Left colon (tissue), 2 donors: ENCODE measurements at regions not wholly inside any gene's neighbourhood (a gene's known extent, or its start where the extent isn't known, plus 50 kb on each side); places are given as distances from the start of the nearest gene placed in this dataset.
A peak's percentile ranks its signal among the peaks of the same experiment; 100 is the strongest.

Source experiments
- ATAC-seq: fragments of 200-7000 bp; cut with Tn5 transposase; one replicate; pipeline ENCODE4 v1.9.1; 2020; ENCODE audit warnings: mild to moderate bottlenecking, moderate library complexity
- DNase-seq, 2 donors: peaks; one replicate each; pipeline ENCODE4 v3.0.0-alpha.2; 2020
- intact Hi-C, 2 donors: fragments of 100-400 bp; cut with DNase I in 1 of 2; cut with micrococcal nuclease in 1 of 2; formaldehyde crosslinking; loops; one replicate each; pipeline versions ENCODE4 v1.11.2 to v1.14.0; 2022; cut with DNase I, micrococcal nuclease
- donor health status: DM: no; HTN: no; CAD: no.
- donor health status: DM: yes; HTN: yes; CAD: no.

DNA sequence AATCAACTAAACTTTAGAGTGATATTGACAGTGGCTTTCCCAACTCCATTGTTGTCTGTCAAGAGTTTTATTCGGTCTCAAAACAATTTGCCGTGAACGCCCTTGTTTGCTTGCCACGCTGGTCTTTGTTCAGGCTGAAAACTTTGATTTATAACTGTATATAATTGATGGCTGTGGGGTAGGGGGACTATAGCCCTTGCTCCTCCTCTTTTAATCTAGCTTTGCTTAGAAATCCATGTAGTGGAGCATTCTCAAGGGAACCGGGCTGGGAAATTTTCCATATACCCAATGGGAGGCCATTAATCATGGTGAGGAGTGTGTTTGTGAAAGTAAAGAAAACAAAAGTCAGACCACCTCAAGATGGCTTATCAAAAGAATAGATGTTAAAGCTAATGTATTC lies 339.8 kb upstream of the RARB start:
- intact Hi-C loops, result no loop called here
- ATAC-seq (no peak), DNase-seq (no peak)

DNA sequence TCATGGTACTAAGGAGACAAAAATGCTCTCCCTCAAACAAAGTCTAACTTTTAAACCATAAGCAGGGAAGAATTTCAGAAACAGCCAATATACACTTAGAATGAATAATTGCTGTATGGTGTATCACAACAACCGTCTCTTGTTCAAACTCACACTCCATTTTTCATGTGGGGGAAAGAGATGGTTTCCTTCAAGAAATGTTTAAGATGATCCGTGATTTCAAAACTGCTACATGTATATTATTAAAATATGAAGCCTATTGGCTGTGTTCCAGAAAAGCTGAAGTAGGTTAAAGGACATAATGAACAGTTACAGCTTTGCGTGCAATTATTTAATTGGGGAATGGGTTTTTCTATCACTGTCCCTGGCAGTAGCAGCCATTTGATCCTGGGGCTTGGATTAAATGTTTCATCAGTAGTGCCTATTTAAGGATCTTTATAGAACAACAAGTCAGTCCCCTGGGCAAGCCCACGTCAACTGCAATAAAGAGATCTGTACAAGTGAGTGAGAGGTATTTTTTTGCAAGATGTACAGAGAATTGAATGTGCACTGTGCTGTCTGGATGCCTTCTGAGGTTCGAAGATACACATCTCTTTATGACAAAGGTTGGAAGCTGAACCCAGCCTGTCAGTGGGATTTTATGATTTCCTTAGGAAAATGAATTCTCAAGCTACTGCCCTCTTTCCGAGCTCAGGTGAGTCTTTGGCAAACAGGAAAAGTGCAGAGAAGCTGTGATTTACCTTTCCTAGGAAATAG lies 337.2 kb upstream of the RARB start:
- ATAC-seq (no peak), DNase-seq (no peak)
- intact Hi-C loops, result no loop called here

GRCh38 chr3:25091934-25092333 lies 336.1 kb upstream of the RARB start:
- ATAC-seq, result no peak

GRCh38 chr3:25094932-25095685 lies 333.0 kb upstream of the RARB start:
- intact Hi-C loops, result no loop called here
- DNase-seq, result no peak
- ATAC-seq, result no peak

More at GRCh38 chr3:25091934-25092333, 336.1 kb upstream of the RARB start:
- no peak for DNase-seq
- intact Hi-C loops, result no loop called here

DNA sequence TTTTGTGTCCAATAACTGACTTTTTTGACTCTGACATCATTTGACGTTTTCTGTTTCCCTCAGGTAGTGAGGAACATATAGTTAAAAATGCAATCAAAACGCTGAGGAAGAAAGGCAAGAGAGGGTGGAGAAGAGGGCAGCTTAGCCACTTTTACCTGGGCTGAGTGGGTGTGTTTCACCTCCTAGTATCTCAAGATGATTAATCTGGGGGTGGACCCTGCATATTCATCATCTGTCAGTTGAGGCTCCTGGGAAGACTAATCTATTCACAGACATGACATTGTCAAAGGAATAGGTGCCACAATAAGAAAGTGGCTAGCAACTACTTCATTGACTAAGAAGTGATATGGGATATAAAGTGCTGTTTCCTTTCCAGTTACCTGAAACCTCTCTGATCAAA lies 331.5 kb upstream of the RARB start:
- ATAC-seq (no peak), DNase-seq (no peak)

GRCh38 chr3:25097023-25097422 lies 331.0 kb upstream of the RARB start:
- ATAC-seq (no peak), DNase-seq (no peak)
- intact Hi-C loops, result no loop called here

More for the DNA sequence above, 331.5 kb upstream of the RARB start:
- intact Hi-C loops, result no loop called here

DNA sequence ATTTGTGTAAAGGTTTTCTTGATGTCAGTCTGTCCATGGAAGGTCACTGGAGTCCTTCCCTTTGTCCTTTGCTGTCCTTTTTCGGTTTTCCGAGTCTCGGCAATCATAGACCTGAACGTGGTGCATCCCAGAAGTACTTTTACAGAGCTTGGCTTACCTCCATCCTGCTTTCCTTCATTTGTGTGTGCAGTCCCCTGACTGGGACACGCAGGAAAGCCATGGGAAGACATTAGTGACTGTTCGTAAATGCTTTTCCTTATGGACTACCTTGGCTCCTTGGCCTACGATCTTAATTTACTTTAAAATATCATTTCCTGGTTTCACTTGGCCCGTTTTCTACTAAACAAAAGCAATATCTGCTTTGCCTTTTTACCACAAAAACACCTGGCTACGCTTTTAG lies 328.4 kb upstream of the RARB start:
- ATAC-seq (no peak), DNase-seq (no peak)
- intact Hi-C loops, result no loop called here

GRCh38 chr3:25103391-25103790 lies 324.7 kb upstream of the RARB start:
- ATAC-seq (no peak), DNase-seq (no peak)
- intact Hi-C loops, result no loop called here

- no peak for ATAC-seq
- intact Hi-C loops, result no loop called here
- no peak for DNase-seq
Measured at GRCh38 chr3:25107918-25108617, 320.0 kb upstream of the RARB start.

- ATAC-seq, result no peak
- intact Hi-C loops, result no loop called here
- DNase-seq, result no peak
Measured at GRCh38 chr3:25110642-25111041, 317.4 kb upstream of the RARB start.

DNA sequence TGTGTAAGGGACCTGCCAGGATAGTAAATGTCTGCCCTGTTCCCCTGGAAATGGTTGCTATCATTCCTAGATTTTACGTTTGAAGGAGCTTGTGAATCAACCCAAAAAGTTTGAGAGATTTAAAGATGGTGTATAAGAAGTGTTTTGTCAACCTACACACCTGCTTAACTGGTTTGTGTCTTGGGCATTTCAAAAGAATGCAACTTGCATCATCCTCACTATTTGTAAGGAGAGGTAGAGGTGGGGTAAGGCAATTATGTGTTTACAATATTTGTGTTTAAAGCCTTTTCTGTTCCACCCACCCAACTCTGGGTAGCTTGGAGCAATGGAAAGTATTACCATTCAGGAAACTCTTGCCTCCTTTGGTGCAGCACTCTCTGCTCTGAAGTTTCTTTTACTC lies 314.2 kb upstream of the RARB start:
- ATAC-seq, result no peak
- no peak for DNase-seq
- intact Hi-C loops, result no loop called here

DNA sequence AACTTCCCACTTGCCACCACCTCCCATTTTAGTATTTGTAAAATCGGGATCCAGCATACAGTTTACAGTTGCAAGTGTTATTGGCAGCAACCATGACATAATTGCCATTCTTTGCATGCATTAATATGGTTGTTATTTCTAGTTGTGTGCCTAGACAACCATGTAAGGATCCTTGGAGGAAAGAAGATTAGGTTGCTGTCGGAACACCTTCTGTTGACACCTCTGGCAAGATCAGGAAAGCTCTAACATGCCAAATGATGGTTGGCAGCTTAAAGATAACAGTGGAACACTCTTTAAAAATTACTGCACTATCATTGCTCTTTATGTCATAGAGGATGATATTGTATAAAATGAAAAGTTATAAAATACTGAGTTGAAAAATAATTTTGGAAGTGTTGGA lies 313.5 kb upstream of the RARB start:
- intact Hi-C loops, result no loop called here

GRCh38 chr3:25117005-25117593 lies 311.0 kb upstream of the RARB start:
- intact Hi-C loops, result no loop called here
- peak; percentile 79 for ATAC-seq
- peak in 1 of 2 donors; percentile 17 for DNase-seq

More for the DNA sequence above, 313.5 kb upstream of the RARB start:
- ATAC-seq (no peak), DNase-seq (no peak)

GRCh38 chr3:25119682-25120081 lies 308.4 kb upstream of the RARB start:
- DNase-seq (no peak), ATAC-seq (no peak)
- intact Hi-C loops, result no loop called here

GRCh38 chr3:25120665-25121064 lies 307.4 kb upstream of the RARB start:
- intact Hi-C loops, result no loop called here
- DNase-seq (peak; percentile 65 to 67), ATAC-seq (peak; percentile 82)

- DNase-seq (no peak), ATAC-seq (no peak)
- intact Hi-C loops, result no loop called here
Measured at GRCh38 chr3:25125201-25125600, 302.9 kb upstream of the RARB start.

GRCh38 chr3:25128735-25129134 lies 299.3 kb upstream of the RARB start:
- ATAC-seq (no peak), DNase-seq (no peak)
- intact Hi-C loops, result no loop called here

- intact Hi-C loops, result no loop called here
- no peak for DNase-seq
- ATAC-seq, result no peak
Measured at GRCh38 chr3:25130724-25131520, 297.1 kb upstream of the RARB start.

DNA sequence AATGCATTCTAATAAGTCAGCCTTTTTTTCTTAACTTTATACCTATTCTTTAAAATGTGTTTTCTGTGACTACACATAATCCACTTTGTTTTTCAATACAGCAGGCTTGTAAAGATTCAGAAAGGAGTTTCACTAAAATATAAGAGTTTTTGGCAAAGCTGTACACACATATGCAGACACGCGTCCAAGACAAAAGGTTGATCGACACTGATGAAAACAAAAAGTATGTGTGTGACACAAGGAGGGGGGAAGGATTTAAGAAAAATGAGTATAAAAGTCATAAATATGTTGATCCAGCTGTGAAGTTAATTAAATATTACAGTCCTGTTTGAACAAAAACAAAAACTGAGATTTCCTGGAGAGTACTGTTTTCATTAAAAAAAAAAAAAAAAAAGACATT lies 294.5 kb upstream of the RARB start:
- ATAC-seq (no peak), DNase-seq (no peak)
- intact Hi-C loops, result no loop called here
